Neural cell (in vitro differentiated cells): ENCODE measurements at regions not wholly inside any gene's neighbourhood (a gene's known extent, or its start where the extent isn't known, plus 50 kb on each side); places are given as distances from the start of the nearest gene placed in this dataset.

Source experiments
- H2AFZ ChIP-seq: fragments of 200-600, 300-800 bp; sonication (generic), shearing (Covaris generic); 2 replicates; pipeline ENCODE4 v1.6.0; 2014; ENCODE audit warnings: low read depth, mild to moderate bottlenecking, antibody characterized with exemption, low read length, moderate library complexity
- H3F3A ChIP-seq: fragments of 200-600 bp; shearing (Covaris generic); 2 replicates; pipeline ENCODE4 v1.6.1; 2016; ENCODE audit warnings: mild to moderate bottlenecking, moderate library complexity, mixed read lengths, antibody characterized with exemption, low read length; ENCODE audit not compliant: insufficient read depth, poor library complexity, severe bottlenecking
- H3K27ac ChIP-seq: fragments of 200-600, 300-800 bp; sonication (generic), shearing (Covaris generic); 2 replicates; pipeline ENCODE4 v1.5.1; 2014; ENCODE audit warnings: mild to moderate bottlenecking, low read length, moderate library complexity
- H3K27me3 ChIP-seq: fragments of 300-800, 200-600 bp; sonication (generic), shearing (Covaris generic); 2 replicates; pipeline ENCODE4 v1.6.0; 2014; ENCODE audit warnings: mild to moderate bottlenecking, low read depth, low read length, moderate library complexity; ENCODE audit not compliant: insufficient read depth
- H3K36me3 ChIP-seq: fragments of 300-800, 200-600 bp; sonication (generic), shearing (Covaris generic); 2 replicates; pipeline ENCODE4 v1.5.1; 2014; ENCODE audit warnings: mild to moderate bottlenecking, antibody characterized with exemption, low read length, moderate library complexity; ENCODE audit not compliant: insufficient read depth
- H3K4me2 ChIP-seq: fragments of 300-800, 200-600 bp; sonication (generic), shearing (Covaris generic); 2 replicates; pipeline ENCODE4 v1.6.0; 2014; ENCODE audit warnings: mild to moderate bottlenecking, low read length
- H3K4me3 ChIP-seq: fragments of 300-800, 200-600 bp; sonication (generic), shearing (Covaris generic); 2 replicates; pipeline ENCODE4 v1.5.1; 2014; ENCODE audit warnings: mild to moderate bottlenecking, low read length, moderate library complexity
- H3K79me2 ChIP-seq: fragments of 200-600 bp; shearing (Covaris generic); replicated peaks from 2 replicates; pipeline ENCODE4 v1.6.0; 2014; ENCODE audit warnings: mild to moderate bottlenecking, low read length, moderate library complexity; ENCODE audit not compliant: insufficient read depth
- H3K9ac ChIP-seq: fragments of 300-800, 200-600 bp; sonication (generic), shearing (Covaris generic); 2 replicates; pipeline ENCODE4 v1.6.1; 2016; ENCODE audit warnings: mild to moderate bottlenecking, low read length, mixed read lengths
- H3K9me2 ChIP-seq: fragments of 200-600 bp; shearing (Covaris generic); 2 replicates; pipeline ENCODE4 v1.6.1; 2016; ENCODE audit warnings: mild to moderate bottlenecking, low read length, mixed read lengths; ENCODE audit not compliant: insufficient read depth
- H3K9me3 ChIP-seq: fragments of 200-600, 300-800 bp; sonication (generic), shearing (Covaris generic); 2 replicates; pipeline ENCODE4 v1.6.1; 2016; ENCODE audit warnings: mild to moderate bottlenecking, mixed run types, low read length, moderate library complexity, mixed read lengths
- H4K20me1 ChIP-seq: fragments of 200-600 bp; shearing (Covaris generic); 2 replicates; pipeline ENCODE4 v1.6.1; 2016; ENCODE audit warnings: mild to moderate bottlenecking, mixed run types; ENCODE audit not compliant: insufficient read depth
- CTCF ChIP-seq: fragments of 450-650 bp; IDR thresholded peaks from 2 replicates; pipeline ENCODE4 v1.5.1; 2014; ENCODE audit warnings: antibody characterized with exemption, mild to moderate bottlenecking, moderate library complexity; ENCODE audit not compliant: poor library complexity, severe bottlenecking
- EP300 ChIP-seq: fragments of 450-650 bp; conservative IDR thresholded peaks from 2 replicates; pipeline ENCODE4 v1.6.1; 2014; ENCODE audit warnings: antibody characterized with exemption, mild to moderate bottlenecking, moderate library complexity; ENCODE audit not compliant: poor library complexity, severe bottlenecking
- EZH2 ChIP-seq: fragments of 200-600, 300-800 bp; shearing (Covaris generic), sonication (generic); IDR thresholded peaks from 2 replicates; pipeline ENCODE4 v1.6.1; 2014; ENCODE audit warnings: antibody characterized with exemption, low read length, borderline replicate concordance, mild to moderate bottlenecking; ENCODE audit not compliant: insufficient read depth, poor library complexity, severe bottlenecking
- MXI1 ChIP-seq: fragments of 450-650 bp; conservative IDR thresholded peaks from 2 replicates; pipeline ENCODE4 v1.6.1; 2014; ENCODE audit warnings: antibody characterized with exemption, mild to moderate bottlenecking; ENCODE audit not compliant: poor library complexity, severe bottlenecking
- POLR2AphosphoS5 ChIP-seq: IDR thresholded peaks from 2 replicates; pipeline ENCODE4 v1.6.1; 2012
- RAD21 ChIP-seq: fragments of 450-650 bp; conservative IDR thresholded peaks from 2 replicates; pipeline ENCODE4 v1.6.1; 2014; ENCODE audit warnings: antibody characterized with exemption, mild to moderate bottlenecking, moderate library complexity
- SMC3 ChIP-seq: fragments of 450-650 bp; conservative IDR thresholded peaks from 2 replicates; pipeline ENCODE4 v1.6.1; 2014; ENCODE audit warnings: antibody characterized with exemption, mild to moderate bottlenecking, moderate library complexity; ENCODE audit not compliant: poor library complexity
- TAF1 ChIP-seq: IDR thresholded peaks from 2 replicates; pipeline ENCODE4 v1.6.1; 2012; ENCODE audit warnings: low read depth
- TF ChIP-seq, protein P1 (sequence below): IDR thresholded peaks from 2 replicates; pipeline ENCODE4 v1.6.1; 2012; ENCODE audit warnings: borderline replicate concordance

GRCh38 chr11:21625982-21626381 lies 566.9 kb upstream of the ANO5 start:
- Histone ChIP-seq H4K20me1 (no peaks in the 10 kb centered on the region), H3K27me3 (no peaks in the 10 kb centered on the region), H3K4me2 (no peak overlapping the region), H3K9me2 (no peaks in the 10 kb centered on the region), H3K36me3 (no peaks in the 10 kb centered on the region), H3F3A (no peaks in the 10 kb centered on the region), H3K27ac (no peak overlapping the region), H3K9ac (no peak overlapping the region), H3K79me2 (no peaks in the 10 kb centered on the region), H2AFZ (no peak overlapping the region), H3K4me3 (no peak overlapping the region), H3K9me3 (no peaks in the 10 kb centered on the region)
- no peak for TF ChIP-seq TAF1
- TF ChIP-seq, protein P1, sequence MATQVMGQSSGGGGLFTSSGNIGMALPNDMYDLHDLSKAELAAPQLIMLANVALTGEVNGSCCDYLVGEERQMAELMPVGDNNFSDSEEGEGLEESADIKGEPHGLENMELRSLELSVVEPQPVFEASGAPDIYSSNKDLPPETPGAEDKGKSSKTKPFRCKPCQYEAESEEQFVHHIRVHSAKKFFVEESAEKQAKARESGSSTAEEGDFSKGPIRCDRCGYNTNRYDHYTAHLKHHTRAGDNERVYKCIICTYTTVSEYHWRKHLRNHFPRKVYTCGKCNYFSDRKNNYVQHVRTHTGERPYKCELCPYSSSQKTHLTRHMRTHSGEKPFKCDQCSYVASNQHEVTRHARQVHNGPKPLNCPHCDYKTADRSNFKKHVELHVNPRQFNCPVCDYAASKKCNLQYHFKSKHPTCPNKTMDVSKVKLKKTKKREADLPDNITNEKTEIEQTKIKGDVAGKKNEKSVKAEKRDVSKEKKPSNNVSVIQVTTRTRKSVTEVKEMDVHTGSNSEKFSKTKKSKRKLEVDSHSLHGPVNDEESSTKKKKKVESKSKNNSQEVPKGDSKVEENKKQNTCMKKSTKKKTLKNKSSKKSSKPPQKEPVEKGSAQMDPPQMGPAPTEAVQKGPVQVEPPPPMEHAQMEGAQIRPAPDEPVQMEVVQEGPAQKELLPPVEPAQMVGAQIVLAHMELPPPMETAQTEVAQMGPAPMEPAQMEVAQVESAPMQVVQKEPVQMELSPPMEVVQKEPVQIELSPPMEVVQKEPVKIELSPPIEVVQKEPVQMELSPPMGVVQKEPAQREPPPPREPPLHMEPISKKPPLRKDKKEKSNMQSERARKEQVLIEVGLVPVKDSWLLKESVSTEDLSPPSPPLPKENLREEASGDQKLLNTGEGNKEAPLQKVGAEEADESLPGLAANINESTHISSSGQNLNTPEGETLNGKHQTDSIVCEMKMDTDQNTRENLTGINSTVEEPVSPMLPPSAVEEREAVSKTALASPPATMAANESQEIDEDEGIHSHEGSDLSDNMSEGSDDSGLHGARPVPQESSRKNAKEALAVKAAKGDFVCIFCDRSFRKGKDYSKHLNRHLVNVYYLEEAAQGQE: no peak
- TF ChIP-seq SMC3: no peak

DNA sequence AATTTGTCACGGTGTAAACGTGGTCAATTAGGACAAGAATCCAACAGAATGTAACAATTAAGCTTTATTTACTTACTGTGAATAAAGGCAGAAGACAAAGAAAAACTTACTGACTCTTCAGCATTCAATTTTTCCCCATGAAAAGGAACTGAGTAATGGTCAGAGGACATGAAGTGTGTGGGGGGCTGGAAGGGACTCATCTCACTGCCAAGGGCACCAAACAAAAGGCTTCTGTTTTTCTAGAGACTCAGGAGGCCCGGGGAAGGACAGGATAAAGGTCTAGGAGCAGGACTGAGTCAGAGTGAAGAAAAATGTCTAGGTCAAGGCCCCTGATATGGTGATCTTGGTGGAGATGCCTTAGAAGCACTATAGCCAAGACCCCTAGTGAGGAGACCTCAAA lies 564.2 kb upstream of the ANO5 start:
- Histone ChIP-seq H3F3A (no peaks in the 10 kb centered on the region), H3K79me2 (no peaks in the 10 kb centered on the region), H4K20me1 (no peaks in the 10 kb centered on the region), H3K27me3 (no peaks in the 10 kb centered on the region), H3K4me3 (no peak overlapping the region), H3K9me2 (no peaks in the 10 kb centered on the region), H3K9ac (no peak overlapping the region), H3K4me2 (no peak overlapping the region), H3K36me3 (no peaks in the 10 kb centered on the region), H2AFZ (no peak overlapping the region), H3K9me3 (no peaks in the 10 kb centered on the region), H3K27ac (no peak overlapping the region)
- TF ChIP-seq CTCF (no peak), EZH2 (no peak), EP300 (no peak), TAF1 (no peak), MXI1 (no peak), SMC3 (no peak), RAD21 (no peak), POLR2AphosphoS5 (no peak)
- TF ChIP-seq, protein P1: no peak
